OCI-LY3 (cell line): ENCODE measurements at regions not wholly inside any gene's neighbourhood (a gene's known extent, or its start where the extent isn't known, plus 50 kb on each side); places are given as distances from the start of the nearest gene placed in this dataset.

Experiments used
- CTCF ChIP-seq: fragments of 200-600, 300-600 bp; sonication (generic); IDR thresholded peaks from 2 replicates; pipeline ENCODE4 v1.5.1; 2014; ENCODE audit warnings: antibody characterized with exemption, low read length, low read depth
- EZH2phosphoT487 ChIP-seq: fragments of 200-600 bp; shearing (Covaris generic); IDR thresholded peaks from 2 replicates; pipeline ENCODE4 v1.6.1; 2018; ENCODE audit warnings: antibody characterized with exemption, mixed run types, low read depth

- TF ChIP-seq CTCF (no peak), EZH2phosphoT487 (no peak)
Observed at GRCh38 chr5:174971210-174971609, 246.8 kb downstream of the MSX2 start.
